ENCODE measurements at regions not wholly inside any gene's neighbourhood (a gene's known extent, or its start where the extent isn't known, plus 50 kb on each side); places are given as distances from the start of the nearest gene placed in this dataset.

DNA sequence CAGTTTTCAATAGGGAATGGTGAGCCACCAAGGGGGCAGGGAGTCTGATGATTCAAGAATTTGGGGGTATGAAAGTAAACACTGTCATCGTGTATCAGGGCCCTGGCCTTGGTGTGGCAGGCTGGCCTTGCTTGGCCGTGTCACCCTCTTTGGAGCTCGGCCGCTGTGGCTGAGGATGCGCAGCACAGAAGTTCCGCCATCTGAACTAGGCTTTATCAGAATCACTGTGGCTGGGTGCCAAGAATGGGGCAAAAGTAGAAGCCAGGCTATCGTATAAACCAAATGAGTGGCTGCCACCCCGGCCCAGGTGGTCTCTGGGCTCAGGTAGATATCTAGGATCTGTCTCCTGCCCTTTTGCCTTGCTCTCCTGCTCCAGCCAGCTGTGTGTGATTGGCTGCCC is 137.4 kb downstream of the PAPOLA start:
- Histone ChIP-seq H3K9me3 (ENCODE audit: control insufficient read depth, low read length) (no peaks in the 10 kb centered on the region), H3K27me3 (replicated peaks; ENCODE audit: control insufficient read depth, insufficient read depth, low read length) (no peaks in the 10 kb centered on the region), H3K4me3 (ENCODE audit: low read length) (no peak overlapping the region), H3K36me3 (ENCODE audit: control insufficient read depth, insufficient read depth, low read length, severe bottlenecking) (no peaks in the 10 kb centered on the region), H3K4me1 (ENCODE audit: control insufficient read depth, insufficient read depth, low read length) (no peaks in the 10 kb centered on the region), H3K9ac (ENCODE audit: low read length) (no peak overlapping the region)
- no peak for DNase-seq (ENCODE audit: low read depth)

- no peak for DNase-seq (ENCODE audit: low read depth)
- Histone ChIP-seq H3K36me3 (ENCODE audit: control insufficient read depth, insufficient read depth, low read length, severe bottlenecking) (no peaks in the 10 kb centered on the region), H3K4me3 (ENCODE audit: low read length) (no peak overlapping the region), H3K9ac (ENCODE audit: low read length) (no peak overlapping the region), H3K9me3 (ENCODE audit: control insufficient read depth, low read length) (peaks cover 12% of the 10 kb centered on the region), H3K4me1 (ENCODE audit: control insufficient read depth, insufficient read depth, low read length) (no peaks in the 10 kb centered on the region), H3K27me3 (replicated peaks; ENCODE audit: control insufficient read depth, insufficient read depth, low read length) (no peaks in the 10 kb centered on the region)
Observed at GRCh38 chr14:96648506-96649326, 146.5 kb downstream of the PAPOLA start.

GRCh38 chr14:96649327-96649601 is 147.1 kb downstream of the PAPOLA start:
- Histone ChIP-seq H3K27me3 (replicated peaks; ENCODE audit: control insufficient read depth, insufficient read depth, low read length) (no peaks in the 10 kb centered on the region), H3K36me3 (ENCODE audit: control insufficient read depth, insufficient read depth, low read length, severe bottlenecking) (no peaks in the 10 kb centered on the region), H3K4me1 (ENCODE audit: control insufficient read depth, insufficient read depth, low read length) (no peaks in the 10 kb centered on the region), H3K4me3 (ENCODE audit: low read length) (no peak overlapping the region), H3K9me3 (ENCODE audit: control insufficient read depth, low read length) (peaks cover 12% of the 10 kb centered on the region), H3K9ac (ENCODE audit: low read length) (no peak overlapping the region)
- DNase-seq (ENCODE audit: low read depth) = no peak

DNA sequence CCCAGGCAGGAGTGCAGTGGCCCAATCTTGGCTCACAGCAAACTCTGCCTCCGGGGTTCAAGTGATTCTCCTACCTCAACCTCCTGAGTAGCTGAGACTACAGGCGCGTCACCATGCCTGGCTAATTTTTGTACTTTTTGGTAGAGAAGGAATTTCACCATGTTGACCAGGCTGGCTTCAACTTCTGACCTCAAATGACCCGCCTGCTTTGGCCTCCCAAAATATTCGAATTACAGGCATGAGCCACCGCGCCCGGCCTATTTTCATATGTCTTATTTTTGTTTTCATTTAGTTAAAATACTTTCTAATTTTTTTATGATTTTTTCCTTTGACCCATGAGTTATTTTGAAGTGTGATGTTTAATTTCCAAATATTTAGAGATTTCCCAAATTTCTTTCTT is 143.6 kb upstream of the VRK1 start:
- Histone ChIP-seq H3K9ac (ENCODE audit: low read length) (no peak overlapping the region), H3K36me3 (ENCODE audit: control insufficient read depth, insufficient read depth, low read length, severe bottlenecking) (no peaks in the 10 kb centered on the region), H3K4me3 (ENCODE audit: low read length) (no peak overlapping the region), H3K4me1 (ENCODE audit: control insufficient read depth, insufficient read depth, low read length) (no peaks in the 10 kb centered on the region), H3K27me3 (replicated peaks; ENCODE audit: control insufficient read depth, insufficient read depth, low read length) (no peaks in the 10 kb centered on the region), H3K9me3 (ENCODE audit: control insufficient read depth, low read length) (peaks cover 17% of the 10 kb centered on the region)
- no peak for DNase-seq (ENCODE audit: low read depth)

- H3K27me3 ChIP-seq (replicated peaks; ENCODE audit: control insufficient read depth, insufficient read depth, low read length) = peaks cover 10% of the 10 kb centered on the region
- DNase-seq (ENCODE audit: low read depth) = no peak
- peaks cover 19% of the 10 kb centered on the region for H3K9me3 ChIP-seq (ENCODE audit: control insufficient read depth, low read length)
- H3K4me1 ChIP-seq (ENCODE audit: control insufficient read depth, insufficient read depth, low read length) = no peaks in the 10 kb centered on the region
- no peak overlapping the region for H3K9ac ChIP-seq (ENCODE audit: low read length)
- H3K36me3 ChIP-seq (ENCODE audit: control insufficient read depth, insufficient read depth, low read length, severe bottlenecking) = no peaks in the 10 kb centered on the region
- no peak overlapping the region for H3K4me3 ChIP-seq (ENCODE audit: low read length)
Observed at GRCh38 chr14:96658611-96659010, 138.6 kb upstream of the VRK1 start.

- H3K9ac ChIP-seq (ENCODE audit: low read length) = no peak overlapping the region
- DNase-seq (ENCODE audit: low read depth) = no peak
- H3K27me3 ChIP-seq (replicated peaks; ENCODE audit: control insufficient read depth, insufficient read depth, low read length) = peaks cover 23% of the 10 kb centered on the region
- no peaks in the 10 kb centered on the region for H3K36me3 ChIP-seq (ENCODE audit: control insufficient read depth, insufficient read depth, low read length, severe bottlenecking)
- peaks cover 24% of the 10 kb centered on the region for H3K9me3 ChIP-seq (ENCODE audit: control insufficient read depth, low read length)
- H3K4me3 ChIP-seq (ENCODE audit: low read length) = no peak overlapping the region
- no peaks in the 10 kb centered on the region for H3K4me1 ChIP-seq (ENCODE audit: control insufficient read depth, insufficient read depth, low read length)
Observed at GRCh38 chr14:96660123-96660522, 137.1 kb upstream of the VRK1 start.

DNA sequence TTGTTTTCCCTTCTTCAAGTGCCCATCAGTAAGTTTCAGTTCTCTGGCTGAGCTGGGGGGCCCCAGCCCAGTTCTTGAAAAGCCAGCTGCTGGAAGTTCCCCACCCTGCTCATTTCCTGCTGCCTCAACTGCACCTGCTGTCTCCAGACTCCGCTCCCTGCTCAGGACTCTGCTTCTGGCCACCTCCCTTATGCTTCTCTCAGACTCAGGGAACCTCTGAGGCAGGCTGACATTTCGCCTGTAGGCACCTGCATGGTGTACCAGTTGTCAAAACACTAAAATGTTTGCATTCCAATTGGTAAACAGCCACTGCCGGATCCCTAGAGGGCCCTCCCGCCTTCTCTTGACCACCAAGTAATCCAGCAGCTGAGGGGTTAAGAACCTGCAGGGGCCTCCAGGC is 136.5 kb upstream of the VRK1 start:
- no peak overlapping the region for H3K4me3 ChIP-seq (ENCODE audit: low read length)
- H3K9me3 ChIP-seq (ENCODE audit: control insufficient read depth, low read length) = peaks cover 27% of the 10 kb centered on the region
- peaks cover 27% of the 10 kb centered on the region for H3K27me3 ChIP-seq (replicated peaks; ENCODE audit: control insufficient read depth, insufficient read depth, low read length)
- no peak for DNase-seq (ENCODE audit: low read depth)
- H3K36me3 ChIP-seq (ENCODE audit: control insufficient read depth, insufficient read depth, low read length, severe bottlenecking) = no peaks in the 10 kb centered on the region
- H3K9ac ChIP-seq (ENCODE audit: low read length) = no peak overlapping the region
- no peaks in the 10 kb centered on the region for H3K4me1 ChIP-seq (ENCODE audit: control insufficient read depth, insufficient read depth, low read length)

DNA sequence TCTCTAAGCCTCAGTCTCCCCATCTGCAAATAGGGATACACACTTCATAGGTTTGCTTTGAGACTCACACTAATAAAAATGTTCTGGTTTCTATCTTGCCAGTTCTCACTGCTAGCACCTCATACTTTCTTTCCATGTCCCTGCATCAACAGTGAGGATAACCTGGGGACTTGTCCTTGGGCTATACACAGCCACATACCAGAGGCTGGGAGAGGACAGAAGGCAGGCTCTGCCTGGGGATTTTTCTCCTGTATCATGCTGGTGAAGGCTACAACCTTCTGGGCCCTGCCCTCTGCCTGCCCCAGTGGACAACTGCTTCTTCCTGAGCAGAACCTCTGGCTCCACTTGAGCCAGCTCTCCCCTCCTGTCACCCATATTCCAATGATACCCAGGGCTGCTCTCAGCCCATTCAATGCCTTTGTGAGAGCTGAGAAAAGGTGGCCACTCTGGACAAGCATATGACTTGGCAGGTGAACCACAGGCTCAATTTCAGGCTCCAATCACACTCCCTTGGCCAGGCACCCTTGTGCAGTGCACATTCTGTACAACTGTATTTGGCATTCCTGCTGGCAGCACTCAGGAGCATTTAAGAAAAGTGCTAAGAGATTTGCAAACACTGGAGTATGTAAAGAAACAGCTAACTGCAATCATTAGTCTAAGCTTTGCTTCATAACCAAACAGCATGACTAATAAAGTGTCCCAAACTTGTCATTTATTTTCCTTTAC is 135.8 kb upstream of the VRK1 start:
- DNase-seq (ENCODE audit: low read depth) = no peak
- Histone ChIP-seq H3K4me3 (ENCODE audit: low read length) (no peak overlapping the region), H3K9me3 (ENCODE audit: control insufficient read depth, low read length) (peaks cover 27% of the 10 kb centered on the region), H3K4me1 (ENCODE audit: control insufficient read depth, insufficient read depth, low read length) (no peaks in the 10 kb centered on the region), H3K27me3 (replicated peaks; ENCODE audit: control insufficient read depth, insufficient read depth, low read length) (peaks cover 33% of the 10 kb centered on the region), H3K36me3 (ENCODE audit: control insufficient read depth, insufficient read depth, low read length, severe bottlenecking) (no peaks in the 10 kb centered on the region), H3K9ac (ENCODE audit: low read length) (no peak overlapping the region)

- Histone ChIP-seq H3K9me3 (ENCODE audit: control insufficient read depth, low read length) (peaks cover 17% of the 10 kb centered on the region), H3K9ac (ENCODE audit: low read length) (no peak overlapping the region), H3K36me3 (ENCODE audit: control insufficient read depth, insufficient read depth, low read length, severe bottlenecking) (no peaks in the 10 kb centered on the region), H3K27me3 (replicated peaks; ENCODE audit: control insufficient read depth, insufficient read depth, low read length) (peaks cover 36% of the 10 kb centered on the region), H3K4me1 (ENCODE audit: control insufficient read depth, insufficient read depth, low read length) (no peaks in the 10 kb centered on the region), H3K4me3 (ENCODE audit: low read length) (no peak overlapping the region)
- DNase-seq (ENCODE audit: low read depth) = no peak
Observed at GRCh38 chr14:96662116-96662970, 134.8 kb upstream of the VRK1 start.

DNA sequence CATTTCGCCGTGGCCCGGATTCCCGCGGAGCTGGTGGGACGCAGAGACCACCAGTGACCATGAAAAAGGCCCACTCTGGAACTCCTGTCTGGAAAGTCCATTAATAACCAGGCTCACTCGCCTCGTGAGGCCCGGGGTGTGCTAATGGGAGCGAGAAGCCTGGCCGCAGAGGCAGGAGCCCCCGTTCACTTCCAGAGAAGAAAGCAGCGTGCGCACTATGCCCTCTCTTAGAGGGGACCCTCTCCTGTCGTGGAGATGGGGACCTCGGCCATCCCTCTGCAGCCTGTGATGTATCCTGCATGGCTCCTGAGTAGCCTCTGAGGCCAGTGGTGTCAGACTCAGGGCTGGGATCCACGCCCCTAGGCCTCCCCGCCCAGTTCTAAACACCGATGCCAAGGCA is 134.1 kb upstream of the VRK1 start:
- H3K27me3 ChIP-seq (replicated peaks; ENCODE audit: control insufficient read depth, insufficient read depth, low read length) = peaks cover 40% of the 10 kb centered on the region
- H3K36me3 ChIP-seq (ENCODE audit: control insufficient read depth, insufficient read depth, low read length, severe bottlenecking) = no peaks in the 10 kb centered on the region
- no peak for DNase-seq (ENCODE audit: low read depth)
- H3K4me3 ChIP-seq (ENCODE audit: low read length) = no peak overlapping the region
- no peaks in the 10 kb centered on the region for H3K4me1 ChIP-seq (ENCODE audit: control insufficient read depth, insufficient read depth, low read length)
- peaks cover 14% of the 10 kb centered on the region for H3K9me3 ChIP-seq (ENCODE audit: control insufficient read depth, low read length)
- H3K9ac ChIP-seq (ENCODE audit: low read length) = no peak overlapping the region

DNA sequence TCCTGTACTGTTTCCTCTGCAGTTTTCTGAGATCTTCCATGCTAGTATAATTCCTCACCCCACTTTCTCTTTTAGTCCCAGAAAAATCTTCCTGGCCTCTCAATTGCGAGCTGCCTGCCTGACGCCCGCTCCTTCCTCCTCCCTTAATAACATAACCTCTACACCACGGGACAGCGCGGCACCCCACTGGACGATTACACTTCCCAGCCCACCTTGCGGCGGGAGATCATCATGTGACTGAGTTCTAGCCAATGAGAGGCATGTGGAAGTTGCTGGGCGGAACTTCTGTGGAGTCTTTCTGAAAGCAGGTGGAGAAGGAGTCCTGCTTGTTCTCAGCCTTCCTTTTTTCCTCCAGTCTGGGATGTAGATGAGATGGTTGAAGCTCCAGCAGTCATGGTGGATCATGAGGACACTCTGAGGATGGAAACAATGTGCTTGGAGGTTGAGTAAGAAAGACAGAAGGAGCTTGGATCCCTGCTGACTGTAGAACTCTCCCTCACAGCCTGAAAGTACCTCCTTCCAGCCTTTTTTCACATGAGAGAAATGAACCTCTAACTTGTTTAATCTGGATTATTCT is 133.6 kb upstream of the VRK1 start:
- Histone ChIP-seq H3K4me3 (ENCODE audit: low read length) (no peak overlapping the region), H3K27me3 (replicated peaks; ENCODE audit: control insufficient read depth, insufficient read depth, low read length) (peaks cover 45% of the 10 kb centered on the region), H3K9me3 (ENCODE audit: control insufficient read depth, low read length) (peaks cover 11% of the 10 kb centered on the region), H3K36me3 (ENCODE audit: control insufficient read depth, insufficient read depth, low read length, severe bottlenecking) (no peaks in the 10 kb centered on the region), H3K4me1 (ENCODE audit: control insufficient read depth, insufficient read depth, low read length) (no peaks in the 10 kb centered on the region), H3K9ac (ENCODE audit: low read length) (no peak overlapping the region)
- DNase-seq (ENCODE audit: low read depth) = no peak
